ENCODE measurements at regions not wholly inside any gene's neighbourhood (a gene's known extent, or its start where the extent isn't known, plus 50 kb on each side); places are given as distances from the start of the nearest gene placed in this dataset.

DNA sequence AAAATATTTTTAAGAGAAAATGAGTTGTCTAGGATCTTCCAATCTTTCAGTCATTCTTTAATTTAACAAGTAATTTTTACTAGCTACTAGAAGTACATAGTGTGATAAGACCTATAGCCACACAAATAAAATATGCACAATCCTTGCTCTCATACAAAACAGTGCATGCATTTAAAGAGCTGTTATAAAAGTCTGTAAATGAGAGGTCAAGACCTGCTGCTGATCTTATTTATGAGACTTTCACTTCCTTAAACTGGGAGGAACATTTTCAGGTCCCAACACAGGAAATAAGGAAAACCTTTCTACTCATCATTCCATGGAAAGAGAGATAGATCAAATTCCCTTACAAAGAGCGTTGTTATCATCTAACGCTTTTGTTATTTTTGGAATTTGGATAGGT, 54.2 kb upstream of the PAM start:
- peaks cover 6% of the 10 kb centered on the region for H3K4me1 Mint-ChIP-seq
- no peak overlapping the region for H3K9ac ChIP-seq
- no peak overlapping the region for H3K27ac ChIP-seq
- no peaks in the 10 kb centered on the region for H3K79me2 ChIP-seq (ENCODE audit: low read depth)
- no peaks in the 10 kb centered on the region for H3K9me3 Mint-ChIP-seq
- no peak for DNase-seq (ENCODE audit: low spot score)
- no peak overlapping the region for H3K27ac Mint-ChIP-seq
- H2AFZ ChIP-seq (replicated peaks): no peak overlapping the region
- H3K27me3 ChIP-seq: no peaks in the 10 kb centered on the region
- H3K4me1 ChIP-seq: no peaks in the 10 kb centered on the region
- no peaks in the 10 kb centered on the region for H3K9me3 ChIP-seq (ENCODE audit: low read depth)
- TF ChIP-seq CTCF (IDR thresholded peaks at IDR 0.05): no peak
- TF ChIP-seq EZH2 (IDR thresholded peaks at IDR 0.05): no peak
- no peak for TF ChIP-seq EZH2phosphoT487 (IDR thresholded peaks at IDR 0.05)
- H3K4me2 ChIP-seq: no peak overlapping the region
- peaks cover 2% of the 10 kb centered on the region for H3K36me3 Mint-ChIP-seq
- no peaks in the 10 kb centered on the region for H3F3A ChIP-seq (ENCODE audit: low read depth)
- no peak overlapping the region for H3K4me3 ChIP-seq
- H3K27me3 Mint-ChIP-seq (ENCODE audit: insufficient read depth, low read depth): no peaks in the 10 kb centered on the region
- no peaks in the 10 kb centered on the region for H4K20me1 ChIP-seq (ENCODE audit: low read depth)
- no peaks in the 10 kb centered on the region for H3K36me3 ChIP-seq
- no peak overlapping the region for H3K4me3 Mint-ChIP-seq

DNA sequence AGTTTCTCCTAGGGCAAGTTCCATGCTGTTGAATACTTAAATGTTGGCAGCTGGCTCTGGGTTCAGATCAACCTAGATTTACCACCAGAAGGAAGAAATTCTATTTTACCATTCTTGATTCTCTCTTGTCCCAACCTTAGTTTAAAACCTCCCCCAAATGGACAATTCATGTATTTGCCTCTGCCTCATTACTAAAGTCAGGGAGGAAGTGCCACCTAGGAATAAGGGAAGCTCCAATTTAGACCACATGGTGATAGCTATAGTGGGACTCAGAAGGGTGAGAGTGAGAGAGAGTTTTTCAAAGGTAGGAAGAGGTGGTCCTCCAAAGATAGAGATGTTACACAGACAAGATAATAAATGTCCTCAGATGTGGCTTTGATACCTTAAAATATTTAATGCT, 53.4 kb upstream of the PAM start:
- no peaks in the 10 kb centered on the region for H3K79me2 ChIP-seq (ENCODE audit: low read depth)
- H3F3A ChIP-seq (ENCODE audit: low read depth): no peaks in the 10 kb centered on the region
- H3K4me2 ChIP-seq: no peak overlapping the region
- Mint-ChIP-seq H3K36me3 (no peaks in the 10 kb centered on the region), H3K4me1 (peaks cover 6% of the 10 kb centered on the region), H3K27ac (no peak overlapping the region), H3K4me3 (no peak overlapping the region), H3K9me3 (no peaks in the 10 kb centered on the region), H3K27me3 (ENCODE audit: insufficient read depth, low read depth) (peaks cover 2% of the 10 kb centered on the region)
- H3K27me3 ChIP-seq: no peaks in the 10 kb centered on the region
- no peak overlapping the region for H2AFZ ChIP-seq (replicated peaks)
- no peaks in the 10 kb centered on the region for H3K9me3 ChIP-seq (ENCODE audit: low read depth)
- DNase-seq (ENCODE audit: low spot score): no peak
- H3K4me1 ChIP-seq: no peaks in the 10 kb centered on the region
- no peaks in the 10 kb centered on the region for H4K20me1 ChIP-seq (ENCODE audit: low read depth)
- no peak overlapping the region for H3K4me3 ChIP-seq
- H3K27ac ChIP-seq: no peak overlapping the region
- no peaks in the 10 kb centered on the region for H3K36me3 ChIP-seq
- H3K9ac ChIP-seq: no peak overlapping the region
- TF ChIP-seq EZH2phosphoT487 (IDR thresholded peaks at IDR 0.05) (no peak), EZH2 (IDR thresholded peaks at IDR 0.05) (no peak), CTCF (IDR thresholded peaks at IDR 0.05) (no peak)

All from neural progenitor cell (in vitro differentiated cells).